HFFc6 (cell line): ENCODE measurements at regions not wholly inside any gene's neighbourhood (a gene's known extent, or its start where the extent isn't known, plus 50 kb on each side); places are given as distances from the start of the nearest gene placed in this dataset.
A peak's percentile ranks its signal among the peaks of the same experiment; 100 is the strongest.

ENCODE experiments used
- DNase-seq: peaks from one replicate; pipeline ENCODE4 v3.0.0-alpha.2; 2018
- H3K27ac Mint-ChIP-seq: 2 replicates; pipeline ENCODE4 v1.8.0; 2020; ENCODE audit warnings: mild to moderate bottlenecking, mixed read lengths
- H3K27me3 Mint-ChIP-seq: 2 replicates; pipeline ENCODE4 v1.8.0; 2021; ENCODE audit warnings: mild to moderate bottlenecking, moderate library complexity, mixed read lengths; ENCODE audit not compliant: insufficient read depth
- H3K36me3 Mint-ChIP-seq: 2 replicates; pipeline ENCODE4 v1.8.0; 2021; ENCODE audit warnings: low read depth, mixed read lengths
- H3K4me1 Mint-ChIP-seq: 2 replicates; pipeline ENCODE4 v1.8.0; 2020; ENCODE audit warnings: low read depth, mixed read lengths
- H3K4me3 Mint-ChIP-seq: 2 replicates; pipeline ENCODE4 v1.8.0; 2020; ENCODE audit warnings: mild to moderate bottlenecking, moderate library complexity, mixed read lengths
- H3K9me3 Mint-ChIP-seq: 2 replicates; pipeline ENCODE4 v1.8.0; 2020; ENCODE audit warnings: mild to moderate bottlenecking, mixed read lengths
- TF ChIP-seq, protein P1 (sequence below): fragments of 200-600 bp; sonication (generic); IDR thresholded peaks from 2 replicates; pipeline ENCODE4 v1.5.0; 2021; ENCODE audit warnings: antibody characterized with exemption, mild to moderate bottlenecking

DNA sequence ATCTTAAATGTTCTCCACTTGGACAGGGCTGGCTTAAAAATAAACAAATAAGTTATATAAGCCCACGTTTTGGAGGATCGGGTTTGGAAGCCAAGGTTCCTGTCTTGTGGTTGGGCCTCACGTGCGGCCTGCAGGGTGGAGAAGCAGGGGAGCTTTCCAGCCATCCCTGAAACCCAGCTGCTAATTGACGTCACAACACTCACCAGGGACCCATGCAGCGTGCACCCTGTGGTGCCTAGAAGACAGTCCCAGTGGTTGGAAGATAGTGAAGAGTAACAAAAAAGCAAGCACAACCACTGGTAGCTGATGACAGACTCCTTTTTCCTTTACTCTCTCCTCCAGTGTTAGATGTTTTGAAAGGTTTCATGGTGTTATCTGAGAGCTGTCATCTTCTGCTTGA lies 142.0 kb upstream of the RBPJ start:
- no peak for DNase-seq
- Mint-ChIP-seq H3K4me3 (no peak overlapping the region), H3K27ac (no peak overlapping the region), H3K4me1 (peaks cover 79% of the 10 kb centered on the region), H3K36me3 (no peaks in the 10 kb centered on the region), H3K9me3 (no peaks in the 10 kb centered on the region), H3K27me3 (peaks cover 2% of the 10 kb centered on the region)
- TF ChIP-seq, protein P1, sequence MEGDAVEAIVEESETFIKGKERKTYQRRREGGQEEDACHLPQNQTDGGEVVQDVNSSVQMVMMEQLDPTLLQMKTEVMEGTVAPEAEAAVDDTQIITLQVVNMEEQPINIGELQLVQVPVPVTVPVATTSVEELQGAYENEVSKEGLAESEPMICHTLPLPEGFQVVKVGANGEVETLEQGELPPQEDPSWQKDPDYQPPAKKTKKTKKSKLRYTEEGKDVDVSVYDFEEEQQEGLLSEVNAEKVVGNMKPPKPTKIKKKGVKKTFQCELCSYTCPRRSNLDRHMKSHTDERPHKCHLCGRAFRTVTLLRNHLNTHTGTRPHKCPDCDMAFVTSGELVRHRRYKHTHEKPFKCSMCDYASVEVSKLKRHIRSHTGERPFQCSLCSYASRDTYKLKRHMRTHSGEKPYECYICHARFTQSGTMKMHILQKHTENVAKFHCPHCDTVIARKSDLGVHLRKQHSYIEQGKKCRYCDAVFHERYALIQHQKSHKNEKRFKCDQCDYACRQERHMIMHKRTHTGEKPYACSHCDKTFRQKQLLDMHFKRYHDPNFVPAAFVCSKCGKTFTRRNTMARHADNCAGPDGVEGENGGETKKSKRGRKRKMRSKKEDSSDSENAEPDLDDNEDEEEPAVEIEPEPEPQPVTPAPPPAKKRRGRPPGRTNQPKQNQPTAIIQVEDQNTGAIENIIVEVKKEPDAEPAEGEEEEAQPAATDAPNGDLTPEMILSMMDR: no peak

DNA sequence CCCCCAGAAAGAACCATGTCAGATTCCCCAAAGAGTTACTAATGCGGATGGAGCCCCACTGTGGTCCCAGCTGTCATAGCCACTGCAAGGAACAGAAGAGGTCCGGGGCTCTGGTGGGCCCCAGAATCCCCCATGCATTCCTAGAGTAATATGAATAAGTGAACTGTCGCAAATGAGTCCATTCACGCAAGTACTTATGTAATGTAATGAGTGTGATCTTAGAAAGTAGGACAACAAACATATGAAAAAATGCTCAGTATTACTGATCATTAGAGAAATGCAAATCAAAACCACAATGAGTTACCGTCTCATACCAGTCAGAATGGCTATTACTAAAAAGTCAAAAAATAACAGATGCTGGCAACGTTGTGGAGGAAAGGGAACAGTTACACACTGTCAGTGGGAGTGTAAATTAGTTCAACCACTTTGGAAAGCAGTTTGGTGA lies 141.5 kb upstream of the RBPJ start:
- Mint-ChIP-seq H3K4me1 (peaks cover 74% of the 10 kb centered on the region), H3K27me3 (peaks cover 2% of the 10 kb centered on the region), H3K36me3 (no peaks in the 10 kb centered on the region), H3K27ac (no peak overlapping the region), H3K4me3 (no peak overlapping the region), H3K9me3 (no peaks in the 10 kb centered on the region)
- no peak for DNase-seq
- TF ChIP-seq, protein P1: no peak

DNA sequence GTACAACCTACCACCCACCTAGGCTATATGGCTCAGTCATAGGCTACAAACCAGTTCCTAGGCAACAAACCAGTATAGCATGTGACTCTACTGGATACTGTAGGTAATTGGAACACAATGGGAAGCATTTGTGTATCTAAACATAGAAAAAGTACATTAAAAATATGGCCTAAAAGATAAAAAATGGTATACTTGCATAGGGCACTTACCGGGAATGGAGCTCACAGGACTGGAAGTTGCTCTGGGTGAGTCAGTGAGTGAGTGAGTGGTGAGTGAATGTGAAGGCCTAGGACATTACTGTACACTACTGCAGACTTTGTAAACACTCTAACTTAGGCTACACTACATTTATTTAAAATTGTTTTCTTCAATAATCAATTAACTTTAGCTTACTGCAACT lies 139.2 kb upstream of the RBPJ start:
- Mint-ChIP-seq H3K36me3 (no peaks in the 10 kb centered on the region), H3K4me3 (no peak overlapping the region), H3K27ac (peak overlapping the region; percentile 63), H3K4me1 (peaks cover 64% of the 10 kb centered on the region), H3K27me3 (no peaks in the 10 kb centered on the region; the same call in 1 of the 2 replicates), H3K9me3 (no peaks in the 10 kb centered on the region)
- TF ChIP-seq, protein P1: no peak
- peak; percentile 73 for DNase-seq

DNA sequence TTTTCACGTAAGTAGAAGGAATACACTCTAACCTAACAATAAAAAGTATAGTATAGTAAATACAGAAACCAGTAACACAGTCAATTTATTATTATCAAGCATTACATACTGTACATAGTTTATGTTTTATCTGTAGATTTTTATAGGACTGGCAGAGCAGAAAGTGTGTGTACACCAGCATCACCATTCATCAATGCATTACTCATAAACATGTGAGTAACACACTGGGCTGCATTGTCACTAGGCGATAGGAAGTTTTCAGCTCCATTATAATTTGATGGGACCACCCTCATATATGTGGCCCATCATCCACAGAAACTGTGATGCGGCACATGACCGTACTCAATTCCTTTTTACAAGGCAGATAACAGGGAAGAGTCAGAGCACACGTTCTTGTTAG lies 137.8 kb upstream of the RBPJ start:
- H3K27ac Mint-ChIP-seq: peak overlapping the region; percentile 63
- peak; percentile 61 for DNase-seq

DNA sequence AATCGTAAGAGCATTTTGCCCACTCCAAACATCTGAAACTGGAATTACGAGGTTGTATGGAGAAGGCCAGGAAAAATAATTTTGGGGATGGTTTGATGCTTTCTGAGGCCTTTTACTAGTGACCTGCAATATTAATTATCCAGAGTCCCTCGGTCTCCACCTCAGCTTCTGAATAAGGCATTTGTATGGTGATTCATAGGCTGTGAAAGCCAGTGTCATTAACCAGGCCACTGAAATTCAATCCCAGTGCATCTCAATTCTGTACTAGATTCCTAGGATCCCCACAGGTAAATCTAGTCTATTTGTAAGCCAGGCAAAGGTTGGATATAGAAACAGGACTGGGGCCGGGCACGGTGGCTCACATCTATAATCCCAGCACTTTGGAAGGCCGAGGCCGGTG lies 135.4 kb upstream of the RBPJ start:
- H3K27me3 Mint-ChIP-seq: no peaks in the 10 kb centered on the region; the same call in 1 of the 2 replicates
- TF ChIP-seq, protein P1: no peak

More for the DNA sequence above, 137.8 kb upstream of the RBPJ start:
- Mint-ChIP-seq H3K4me3 (peak overlapping the region; percentile 18; the same call in 1 of the 2 replicates), H3K9me3 (no peaks in the 10 kb centered on the region), H3K4me1 (peaks cover 50% of the 10 kb centered on the region), H3K36me3 (no peaks in the 10 kb centered on the region), H3K27me3 (no peaks in the 10 kb centered on the region; the same call in 1 of the 2 replicates)
- TF ChIP-seq, protein P1: no peak

DNA sequence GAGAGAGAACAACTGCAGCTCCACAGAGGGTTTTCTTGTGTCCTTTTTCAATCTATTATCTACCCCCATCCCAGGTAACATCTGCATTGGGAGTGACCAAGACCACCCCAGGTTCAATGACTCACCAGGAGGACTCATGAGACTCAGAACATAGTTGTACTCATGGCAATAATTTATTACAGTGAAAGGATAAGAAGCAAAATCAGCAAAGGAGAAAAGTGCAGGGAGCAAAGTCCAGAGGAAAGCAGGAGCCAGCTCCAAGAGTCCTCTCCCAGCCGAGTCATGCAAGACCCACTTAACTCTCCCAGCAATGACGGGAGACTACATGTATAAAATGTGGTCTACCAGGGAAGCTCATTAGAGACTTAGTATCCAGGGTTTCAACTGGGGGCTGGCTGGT lies 129.5 kb upstream of the RBPJ start:
- H3K36me3 Mint-ChIP-seq: no peaks in the 10 kb centered on the region
- TF ChIP-seq, protein P1: no peak
- H3K9me3 Mint-ChIP-seq: no peaks in the 10 kb centered on the region
- no peaks in the 10 kb centered on the region; the same call in none of the 2 replicates for H3K27me3 Mint-ChIP-seq
- H3K4me3 Mint-ChIP-seq: no peak overlapping the region
- H3K4me1 Mint-ChIP-seq: peaks cover 23% of the 10 kb centered on the region
- no peak for DNase-seq
- no peak overlapping the region; the same call in 1 of the 2 replicates for H3K27ac Mint-ChIP-seq

More for the DNA sequence above, 135.4 kb upstream of the RBPJ start:
- Mint-ChIP-seq H3K4me3 (no peak overlapping the region), H3K27ac (no peak overlapping the region), H3K9me3 (no peaks in the 10 kb centered on the region), H3K36me3 (no peaks in the 10 kb centered on the region), H3K4me1 (peaks cover 34% of the 10 kb centered on the region)
- DNase-seq: no peak
